Muscle of arm (tissue), 1 donor: ENCODE measurements at regions not wholly inside any gene's neighbourhood (a gene's known extent, or its start where the extent isn't known, plus 50 kb on each side); places are given as distances from the start of the nearest gene placed in this dataset.

ENCODE experiments used
- DNase-seq: peaks from one replicate; pipeline ENCODE4 v3.0.0-alpha.2; 2013

DNA sequence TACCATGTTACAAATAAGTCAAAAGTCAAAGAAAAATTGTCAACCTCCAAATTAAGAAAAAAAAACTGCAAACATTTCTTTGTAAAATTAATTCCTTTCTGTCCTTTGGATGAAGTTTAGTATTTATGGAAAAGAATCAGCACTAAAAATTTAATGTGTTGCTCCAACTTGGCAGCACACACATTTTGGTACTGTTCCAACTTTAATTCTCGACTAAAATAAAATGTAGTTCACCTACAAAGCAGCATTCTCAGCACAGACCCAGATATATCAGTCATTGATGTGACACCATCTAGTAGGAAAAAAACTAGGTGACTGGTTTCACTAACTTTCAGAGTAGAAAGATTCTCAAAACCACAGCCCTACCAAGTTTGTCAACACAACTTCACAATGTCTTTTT lies 131.7 kb upstream of the ROBO2 start:
- peak; percentile 10 for DNase-seq

DNA sequence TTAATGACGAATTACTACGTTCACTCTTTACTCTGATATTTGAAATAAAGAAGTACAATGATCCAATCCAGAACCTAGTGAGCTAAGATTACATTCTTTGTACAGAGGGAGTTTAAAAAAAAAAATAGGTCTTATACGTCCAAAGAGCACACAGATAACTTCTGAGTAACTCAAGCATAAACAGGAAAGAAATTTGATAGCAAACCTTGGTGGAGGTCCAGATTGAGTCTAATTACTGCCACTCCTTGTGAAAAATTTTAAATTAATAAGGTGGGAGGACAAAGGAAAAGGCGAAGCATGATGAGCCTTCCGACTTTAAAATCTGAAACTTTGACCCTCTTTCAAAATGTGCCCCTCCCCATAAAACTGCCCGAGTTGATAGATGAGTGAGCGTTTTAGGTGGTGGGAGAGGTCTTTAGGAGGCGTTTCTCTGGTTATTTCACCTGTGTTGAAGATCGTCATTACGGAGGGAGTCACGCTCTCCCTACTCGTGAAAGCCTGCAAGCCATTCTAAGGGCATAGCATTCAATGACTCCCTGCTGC lies 127.0 kb upstream of the ROBO2 start:
- DNase-seq: no peak

DNA sequence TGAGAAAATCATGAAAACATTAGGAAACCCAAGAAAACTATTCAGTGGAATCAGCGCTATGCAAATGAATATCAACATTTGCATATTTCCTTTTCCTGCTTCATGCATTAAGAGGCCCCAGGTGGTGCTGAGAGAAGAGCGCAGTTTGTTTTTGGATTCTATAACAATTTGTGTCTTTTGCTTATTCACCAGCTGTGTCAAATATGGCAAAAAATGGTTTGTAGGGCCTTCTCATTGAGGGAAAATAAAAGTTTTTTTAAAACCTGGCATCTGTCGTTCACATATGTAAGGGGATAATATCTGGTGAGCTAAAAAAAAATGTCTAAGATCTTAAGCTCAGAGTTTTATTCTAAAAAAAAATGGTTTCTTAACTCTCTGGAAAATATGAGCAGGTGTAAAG lies 122.5 kb upstream of the ROBO2 start:
- no peak for DNase-seq

DNA sequence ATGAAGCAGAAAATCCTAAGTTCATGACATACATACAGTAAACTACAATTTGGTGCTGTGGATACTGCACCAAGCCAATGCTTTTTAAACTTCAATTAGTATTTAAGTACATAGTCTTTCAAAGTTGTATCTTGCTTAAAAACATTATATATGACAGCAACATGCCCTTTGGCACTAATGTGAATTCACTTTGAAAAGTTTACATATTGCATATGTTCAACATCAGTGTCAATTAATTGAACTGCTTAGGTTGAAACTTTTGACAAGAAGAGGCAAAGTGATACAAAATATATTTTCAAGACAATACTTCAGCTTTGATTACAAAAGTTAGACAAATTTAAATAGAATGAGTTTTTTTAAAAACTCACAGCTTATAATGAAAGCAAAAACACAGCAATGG lies 119.4 kb upstream of the ROBO2 start:
- DNase-seq: no peak

DNA sequence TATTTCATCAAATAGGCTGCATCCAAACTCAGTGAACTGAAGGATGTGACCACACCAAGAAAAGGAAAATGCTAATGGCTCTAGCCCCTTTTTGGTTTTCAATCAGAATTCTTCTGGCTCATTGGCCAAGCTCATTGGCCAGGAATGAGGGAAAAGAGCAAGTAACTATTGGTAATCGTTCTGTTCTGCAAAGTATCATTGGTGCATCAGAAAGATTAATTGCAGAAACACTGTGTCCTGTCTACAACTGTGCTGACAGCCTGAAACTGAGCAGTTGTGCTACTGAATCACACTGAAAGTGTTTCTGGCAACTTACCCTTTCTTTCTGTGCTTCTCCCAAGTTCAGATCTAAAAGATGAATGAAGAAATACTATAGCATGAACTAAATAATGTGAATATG lies 116.4 kb upstream of the ROBO2 start:
- no peak for DNase-seq

DNA sequence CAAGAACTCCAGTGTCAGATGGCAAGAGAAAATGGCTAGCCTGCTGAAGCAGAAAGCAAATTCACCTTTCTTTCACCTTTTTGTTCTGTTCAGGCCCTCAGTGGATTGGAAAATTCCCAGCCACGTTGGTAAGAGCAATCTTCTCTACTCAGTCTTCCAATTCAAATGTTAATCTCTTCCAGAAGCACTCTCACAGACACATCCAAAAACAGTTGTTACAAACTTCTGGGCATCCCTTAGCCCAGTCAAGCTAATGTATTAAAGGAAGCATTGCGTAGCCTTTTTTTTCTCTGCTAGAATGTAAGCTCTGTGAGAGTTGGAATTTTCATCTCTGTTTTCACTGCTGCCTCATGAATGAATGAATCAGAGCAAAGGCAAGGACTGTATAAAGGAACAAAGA lies 109.2 kb upstream of the ROBO2 start:
- DNase-seq: no peak

DNA sequence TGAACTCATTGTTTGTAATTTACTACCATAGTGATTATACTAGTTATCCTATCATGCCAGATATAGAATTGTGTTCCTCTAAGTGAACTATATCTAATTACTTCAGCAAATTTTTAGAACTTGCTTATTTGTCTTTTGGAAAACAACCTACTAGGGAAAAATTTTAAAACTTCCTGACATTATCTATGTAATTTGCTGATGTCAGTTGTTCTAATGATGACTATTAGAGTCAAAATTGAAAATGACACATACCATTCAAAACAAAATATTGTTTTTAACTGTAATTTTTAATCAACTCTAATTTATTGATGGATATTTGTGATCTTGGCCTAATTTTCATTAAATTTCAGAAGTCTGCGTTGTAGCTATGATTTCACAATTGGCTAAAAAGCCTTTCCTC lies 106.7 kb upstream of the ROBO2 start:
- DNase-seq: no peak

DNA sequence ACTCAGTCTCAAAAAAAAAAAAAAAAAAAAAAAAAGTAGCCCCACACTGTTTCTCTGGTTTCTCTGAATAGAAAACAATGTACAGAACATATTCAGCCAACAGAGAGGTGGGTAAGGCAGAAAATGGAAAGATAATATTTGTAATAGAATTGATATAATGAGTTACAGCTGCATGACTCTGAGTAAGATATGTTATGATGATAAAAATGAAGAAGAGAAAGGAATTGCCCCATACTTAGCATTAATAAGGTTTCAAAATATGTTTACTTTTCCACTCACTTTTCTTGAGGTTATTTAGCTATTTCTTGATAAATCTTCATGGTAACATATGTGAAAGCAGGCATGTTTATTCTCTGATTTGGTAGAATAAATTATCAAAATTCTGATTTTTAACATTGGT lies 100.9 kb upstream of the ROBO2 start:
- DNase-seq: no peak

DNA sequence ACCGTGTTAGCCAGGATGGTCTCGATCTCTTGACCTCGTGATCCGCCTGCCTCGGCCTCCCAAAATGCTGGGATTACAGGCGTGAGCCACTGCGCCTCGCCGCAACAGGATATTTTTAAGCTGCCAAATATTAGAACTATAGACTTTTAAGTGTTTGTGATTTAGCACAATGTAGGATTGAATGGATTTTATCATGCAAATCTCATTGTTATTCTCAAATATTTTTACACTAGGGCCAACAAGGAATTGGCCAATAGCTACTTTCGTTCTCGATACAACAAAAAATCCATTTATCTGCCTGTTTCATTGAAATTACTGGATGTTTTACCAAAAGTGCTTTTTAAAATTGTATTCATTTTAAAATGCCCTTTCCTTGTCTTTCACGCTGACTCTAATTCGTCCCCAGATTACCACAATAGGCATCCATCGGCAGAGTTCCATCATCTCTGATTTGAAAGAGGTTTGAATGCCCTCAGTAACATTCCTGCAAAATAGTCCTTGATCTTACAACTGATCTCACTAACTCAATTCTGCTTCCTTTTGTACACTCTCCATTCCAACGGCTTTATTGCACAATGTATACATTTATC lies 99.6 kb upstream of the ROBO2 start:
- DNase-seq: no peak

DNA sequence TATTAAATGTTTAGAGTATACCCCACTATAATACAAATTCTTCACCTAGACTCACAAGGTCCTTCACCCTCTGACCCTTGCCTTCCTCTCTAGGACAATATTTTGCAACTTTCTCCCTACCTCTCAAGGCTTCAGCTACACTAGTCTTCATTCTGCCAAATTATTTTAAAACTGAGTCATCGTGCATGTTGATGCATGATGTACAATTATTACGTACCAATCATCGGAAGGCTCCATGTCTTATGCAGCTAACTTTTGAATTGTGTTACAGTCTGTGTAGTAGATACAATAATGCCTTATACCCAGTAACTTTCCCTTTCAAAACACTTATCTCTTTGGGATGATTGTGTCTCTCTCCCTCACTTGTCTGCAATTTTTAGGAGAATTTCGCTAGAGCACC lies 98.5 kb upstream of the ROBO2 start:
- no peak for DNase-seq

DNA sequence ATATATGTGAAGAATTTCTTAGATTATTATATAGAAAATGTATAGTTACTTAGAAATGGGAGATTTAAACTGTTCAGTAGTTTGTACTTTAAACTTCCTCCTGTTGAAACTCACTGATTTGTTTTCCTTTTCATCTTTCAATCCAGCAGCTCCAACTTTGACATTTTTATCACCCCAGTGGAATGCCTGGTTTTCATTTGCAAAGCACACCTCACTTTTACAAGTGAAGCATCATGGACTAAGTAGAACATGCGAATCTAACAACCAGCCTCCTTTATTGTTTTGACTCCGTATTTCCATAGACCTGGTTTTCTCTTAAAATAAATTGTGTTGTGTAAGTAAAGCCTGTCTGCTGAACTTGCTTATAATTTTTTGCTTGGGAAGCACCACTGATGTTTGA lies 97.8 kb upstream of the ROBO2 start:
- no peak for DNase-seq

DNA sequence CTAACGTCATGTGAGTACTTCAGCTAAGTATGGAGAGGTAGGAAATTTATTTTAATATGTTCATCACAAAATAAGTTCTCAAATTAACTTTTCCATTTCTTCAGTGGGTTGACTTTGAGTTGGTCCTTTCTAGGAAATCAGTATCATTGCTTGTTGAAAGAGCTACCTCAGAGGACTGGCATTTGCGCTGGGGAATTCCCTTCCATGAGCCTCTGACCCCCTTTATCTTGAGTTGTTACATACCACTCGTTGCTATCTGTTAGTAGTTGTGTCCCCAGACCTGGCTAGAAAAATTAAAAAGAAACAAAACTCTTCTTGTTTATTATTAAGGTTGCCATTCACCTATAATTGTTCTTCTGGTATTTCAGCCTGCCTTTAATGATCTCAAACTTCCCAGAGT lies 96.8 kb upstream of the ROBO2 start:
- DNase-seq: no peak

DNA sequence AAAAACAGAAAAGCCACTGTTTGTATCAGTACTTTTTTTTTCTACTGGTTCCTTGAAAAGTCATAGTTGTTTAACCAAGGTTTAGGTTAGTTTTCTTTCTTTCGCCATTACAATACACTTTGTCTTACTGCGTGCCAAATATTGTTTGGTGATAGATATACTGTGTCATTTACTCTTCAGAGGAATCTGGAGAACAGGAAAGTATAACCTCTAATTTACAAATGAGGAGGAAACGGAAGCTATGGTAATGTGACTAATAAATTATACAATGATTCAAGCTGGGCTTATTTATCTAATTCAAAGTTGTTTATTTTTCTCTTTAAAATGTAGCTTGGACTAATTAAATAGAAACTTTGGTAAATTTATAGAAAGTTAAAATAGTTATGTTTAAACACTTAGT lies 96.2 kb upstream of the ROBO2 start:
- DNase-seq: no peak

DNA sequence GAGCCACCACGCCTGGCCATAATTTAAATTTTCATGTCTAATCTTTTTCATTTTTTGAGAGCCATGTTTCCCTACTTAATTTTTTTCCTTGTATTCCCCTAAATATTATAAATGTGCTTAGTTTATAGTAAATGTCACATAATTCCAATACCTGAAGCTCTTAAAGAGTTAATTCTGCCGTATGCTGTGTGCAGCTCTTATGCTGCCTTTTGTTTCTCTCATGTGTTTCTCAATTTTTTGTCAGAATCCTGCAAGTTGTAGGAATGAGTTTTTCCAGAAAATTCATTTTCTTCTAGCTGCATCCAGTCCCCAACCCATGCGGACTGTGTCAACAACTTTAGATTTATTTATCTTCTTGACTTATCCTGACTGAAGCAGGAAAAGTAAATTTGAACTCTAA lies 90.9 kb upstream of the ROBO2 start:
- no peak for DNase-seq

DNA sequence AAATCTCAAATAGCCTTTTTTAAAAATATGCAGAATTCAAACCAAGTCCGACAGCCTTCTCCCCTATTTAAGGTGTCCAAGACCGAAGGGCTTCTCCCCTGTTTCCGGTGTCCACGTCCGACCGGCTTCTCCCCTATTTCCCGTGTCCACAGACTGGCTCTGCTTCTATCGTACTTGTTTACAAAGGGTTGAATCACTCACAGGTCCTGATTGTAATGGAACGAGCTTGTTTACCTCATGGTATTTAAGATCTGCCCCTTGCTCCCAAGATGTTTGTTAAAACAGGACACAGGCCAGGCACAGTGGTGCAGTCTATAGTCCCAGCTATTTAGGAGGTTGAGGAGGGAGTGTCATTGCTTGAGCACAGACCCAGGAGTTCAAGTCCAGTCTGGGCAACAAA lies 90.4 kb upstream of the ROBO2 start:
- DNase-seq: no peak

DNA sequence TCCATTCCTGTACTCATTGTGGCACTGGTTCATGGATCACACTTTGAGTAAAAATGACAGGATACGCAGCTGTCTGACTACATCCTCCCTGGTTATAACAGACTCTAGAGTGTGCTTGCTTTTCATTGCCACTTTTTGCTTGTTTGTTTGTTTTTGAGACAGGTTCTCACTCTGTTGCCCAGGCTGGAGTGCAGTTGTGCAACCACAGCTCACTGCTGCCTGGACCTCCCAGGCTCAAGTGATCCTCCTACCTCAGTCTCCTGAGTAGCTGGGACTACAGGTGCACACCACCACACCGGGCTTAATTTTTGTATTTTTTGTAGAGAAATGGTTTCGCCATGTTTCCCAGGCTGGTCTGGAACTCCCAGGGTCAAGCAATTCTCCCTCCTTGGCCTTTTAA lies 89.3 kb upstream of the ROBO2 start:
- no peak for DNase-seq

DNA sequence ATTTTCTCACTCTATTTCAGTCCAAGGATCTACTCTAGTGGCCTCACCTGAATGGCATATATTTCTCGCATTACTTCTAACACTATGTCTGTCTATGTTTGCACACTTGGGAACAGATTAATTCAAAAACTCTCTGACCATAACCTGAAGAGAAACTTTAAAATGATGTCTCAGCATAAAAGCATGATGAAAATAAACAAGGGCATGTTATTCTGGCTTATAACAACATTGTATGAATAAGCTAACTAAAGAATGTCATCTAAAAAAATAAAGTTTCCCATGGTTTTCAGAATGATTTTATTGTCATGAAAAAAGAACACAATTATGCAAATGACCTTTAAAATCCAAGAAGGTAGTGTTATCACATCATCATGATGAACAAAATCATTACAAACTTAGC lies 85.5 kb upstream of the ROBO2 start:
- DNase-seq: no peak

DNA sequence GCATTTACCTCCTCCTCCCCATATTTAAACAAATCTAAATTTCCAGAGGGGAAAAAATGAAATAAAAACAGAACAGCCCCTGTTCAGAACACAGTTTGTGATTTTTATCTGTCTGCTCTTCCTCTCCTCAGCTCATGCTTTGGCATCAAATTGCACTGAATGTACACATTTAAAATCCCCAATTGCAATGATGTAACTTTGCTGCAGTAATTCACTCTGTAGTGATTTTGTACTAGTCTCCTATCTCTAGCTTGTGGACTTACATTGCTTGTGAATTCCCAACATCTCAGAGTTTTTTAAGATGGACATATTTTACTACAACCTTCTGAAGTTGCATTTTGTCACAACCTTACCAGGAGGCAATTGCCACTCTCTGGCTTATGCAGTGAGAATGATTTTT lies 81.6 kb upstream of the ROBO2 start:
- peak; percentile 37 for DNase-seq

DNA sequence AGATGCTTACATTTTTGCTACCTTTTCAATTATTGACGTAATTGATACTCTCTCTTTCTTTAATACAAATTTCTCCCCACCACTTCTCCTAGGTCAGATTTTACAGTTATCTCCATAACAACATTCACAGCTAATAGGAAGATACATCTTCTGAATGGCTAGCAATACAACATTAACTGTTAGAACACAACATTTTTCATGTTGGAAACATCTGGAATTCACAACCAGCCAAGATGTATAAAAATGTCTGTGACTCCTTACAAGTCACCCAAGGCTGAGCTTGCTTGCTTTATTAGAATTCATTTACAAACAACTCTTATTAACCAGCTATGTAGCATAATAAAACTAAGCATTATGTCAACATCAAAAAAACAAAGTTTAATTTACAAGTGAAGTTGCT lies 81.0 kb upstream of the ROBO2 start:
- peak; percentile 2 for DNase-seq

DNA sequence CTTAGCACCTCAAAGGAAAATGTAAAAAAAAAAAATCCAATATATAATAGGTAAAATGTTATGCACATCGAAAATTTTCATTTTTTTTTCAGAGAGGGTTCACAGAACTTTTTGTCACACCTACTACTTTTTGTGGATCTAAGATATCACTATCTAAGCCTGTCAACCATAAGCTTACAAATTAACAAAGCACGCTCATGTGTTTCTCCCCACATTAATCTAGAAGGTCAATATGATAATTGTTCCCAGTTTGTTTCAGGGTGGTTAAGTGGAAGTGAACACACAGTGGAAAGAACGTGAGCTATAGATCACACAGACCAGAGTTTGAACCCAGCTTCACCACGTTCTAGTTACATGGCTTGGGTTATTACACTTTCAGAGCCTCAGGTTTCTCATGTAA lies 78.6 kb upstream of the ROBO2 start:
- DNase-seq: no peak

DNA sequence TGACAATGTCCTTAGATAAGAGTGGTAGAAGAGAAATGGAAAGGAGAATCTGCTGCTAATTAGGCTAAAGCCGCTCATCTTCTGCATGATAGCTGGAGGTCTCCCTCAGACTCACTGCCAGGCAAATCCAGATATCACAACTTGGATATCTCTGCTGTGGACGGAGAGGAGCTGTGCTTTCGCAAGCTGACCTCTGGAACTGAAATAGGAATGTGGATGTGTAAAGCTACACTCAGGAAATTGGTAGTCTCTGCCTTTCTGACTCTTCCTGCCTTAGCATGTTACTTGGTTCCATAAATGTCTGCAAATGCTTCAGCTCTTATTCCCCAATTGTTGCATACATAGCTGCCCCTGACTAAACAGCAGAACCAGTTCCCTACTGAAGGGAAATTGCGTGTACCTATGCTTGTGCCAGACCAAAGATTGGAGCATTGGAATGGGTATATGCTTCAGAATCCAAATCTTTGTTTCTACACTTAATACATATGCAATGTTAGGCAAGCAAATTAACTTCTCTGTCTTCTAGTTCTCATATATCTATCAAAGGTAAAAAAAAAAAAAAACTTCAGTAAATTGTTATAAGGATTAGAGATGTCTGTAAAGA lies 74.7 kb upstream of the ROBO2 start:
- DNase-seq: no peak

DNA sequence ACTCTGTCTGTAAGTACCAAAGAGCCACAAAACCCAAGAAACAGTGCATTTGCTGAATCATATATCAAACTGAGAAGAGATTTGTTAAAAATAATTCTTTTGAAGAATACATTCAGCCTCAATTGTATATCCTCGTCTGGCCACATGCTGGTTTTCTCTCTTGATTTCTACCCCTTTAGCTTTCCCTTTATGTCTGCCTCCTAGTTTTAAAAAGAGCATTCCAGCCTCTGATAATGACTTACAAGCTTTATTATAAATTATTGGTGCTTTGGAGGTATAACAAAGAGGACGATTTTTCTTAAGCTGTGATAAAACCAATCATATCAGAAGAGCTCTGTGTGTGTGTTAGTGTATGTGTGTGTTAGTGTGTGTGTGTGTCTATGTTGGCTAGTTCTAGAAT lies 70.4 kb upstream of the ROBO2 start:
- DNase-seq: no peak

DNA sequence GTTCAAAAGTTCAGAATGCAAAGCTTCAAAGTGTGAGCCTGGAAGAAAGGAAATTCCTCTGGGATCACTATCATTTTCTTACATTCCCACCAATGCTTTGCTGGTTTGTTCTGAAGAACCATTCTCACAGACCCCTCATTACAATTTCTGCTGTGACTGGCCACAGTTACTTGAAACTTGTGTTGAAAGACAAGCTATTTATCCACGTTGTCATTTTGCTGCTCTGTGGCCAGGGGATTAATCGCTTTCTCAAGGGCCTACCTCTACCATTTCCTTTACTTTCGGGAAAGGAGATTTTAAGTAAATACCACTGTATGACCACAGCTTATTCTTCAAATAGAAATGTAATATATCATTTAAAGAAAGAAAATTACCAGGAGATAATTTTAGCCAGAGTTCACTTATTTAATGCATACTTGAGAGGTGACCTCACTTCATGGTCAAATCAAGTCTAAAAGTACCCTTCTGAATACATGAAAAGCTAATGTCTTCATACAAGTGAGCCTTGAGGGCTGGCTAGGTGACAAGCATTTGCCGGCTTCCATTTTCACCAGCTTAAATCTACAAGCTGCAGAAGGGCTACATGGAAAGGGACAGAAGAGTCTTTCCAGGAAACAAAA lies 69.8 kb upstream of the ROBO2 start:
- DNase-seq: no peak
